ENCODE measurements at regions not wholly inside any gene's neighbourhood (a gene's known extent, or its start where the extent isn't known, plus 50 kb on each side); places are given as distances from the start of the nearest gene placed in this dataset.
A peak's percentile ranks its signal among the peaks of the same experiment; 100 is the strongest.

GRCh38 chr11:33946930-33947329 lies 55.1 kb upstream of the LMO2 start:
- no peak overlapping the region for H3K4me3 ChIP-seq (ENCODE audit: low read depth, low read length)
- no peaks in the 10 kb centered on the region for H3K36me3 ChIP-seq (ENCODE audit: control insufficient read depth, insufficient read depth, low read length)
- H3K27me3 ChIP-seq (ENCODE audit: control insufficient read depth, insufficient read depth, low read length): peaks cover 5% of the 10 kb centered on the region; the same call in 1 of the 2 replicates
- DNase-seq (ENCODE audit: low read depth): no peak
- POLR2A ChIA-PET: no interaction called here
- TF ChIP-seq CTCF (IDR thresholded peaks at IDR 0.05; ENCODE audit: insufficient read depth, low read depth, low read length): no peak
- CTCF ChIA-PET: no interaction called here

DNA sequence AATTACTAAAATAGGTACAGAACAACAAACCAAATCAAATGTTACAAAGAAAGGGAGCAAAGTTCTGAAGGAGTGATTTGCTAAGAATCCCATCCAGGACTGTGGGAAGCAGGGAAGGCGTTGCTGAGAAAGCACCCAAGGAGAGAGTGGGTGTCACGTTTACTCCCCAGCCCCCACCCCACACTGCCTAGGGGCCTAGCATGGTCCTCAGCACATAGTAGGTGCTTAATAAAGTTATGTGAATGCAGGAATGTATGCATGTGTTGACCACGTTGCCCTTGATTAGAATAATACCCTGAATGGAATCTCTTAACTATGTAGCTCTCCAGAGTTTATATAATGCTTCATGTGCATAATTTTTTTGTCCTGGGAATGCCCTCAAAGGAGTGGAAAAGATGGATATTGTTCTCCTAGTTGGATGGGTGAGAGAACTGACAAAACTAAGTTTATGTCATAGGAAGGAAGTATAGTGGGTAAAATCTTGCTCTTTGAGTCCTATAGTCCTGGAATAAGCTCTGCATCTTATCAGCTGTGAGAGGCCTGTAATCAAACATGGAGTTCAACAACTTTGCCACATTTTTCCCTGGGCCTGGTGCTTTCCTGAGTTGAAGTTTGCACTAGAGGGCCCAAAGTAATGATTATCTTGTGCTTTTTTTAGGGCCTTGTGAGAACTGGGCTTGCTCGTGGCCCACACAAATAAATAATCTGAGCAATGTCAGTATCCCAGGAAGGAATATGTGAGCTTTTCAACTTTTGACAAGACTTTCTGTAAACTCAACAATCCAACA lies 53.8 kb upstream of the LMO2 start:
- CTCF ChIA-PET: interaction anchor here (0.7 to 3.3 kb wide), 3 partner anchors 25 to 354 kb away, joined by 3 to 11 read pairs (median 3); no protein-coding TSS in a partner anchor

GRCh38 chr11:33944693-33945424 lies 53.0 kb upstream of the LMO2 start:
- CTCF ChIA-PET: interaction anchor here (0.7 to 3.3 kb wide), 2 partner anchors 26 to 355 kb away, joined by 3 to 11 read pairs; no protein-coding TSS in a partner anchor
- POLR2A ChIA-PET: no interaction called here
- Histone ChIP-seq H3K4me3 (ENCODE audit: low read depth, low read length) (no peak overlapping the region), H3K27me3 (ENCODE audit: control insufficient read depth, insufficient read depth, low read length) (peaks cover 5% of the 10 kb centered on the region; the same call in 1 of the 2 replicates), H3K36me3 (ENCODE audit: control insufficient read depth, insufficient read depth, low read length) (no peaks in the 10 kb centered on the region)
- DNase-seq (ENCODE audit: low read depth): no peak
- no peak for TF ChIP-seq CTCF (IDR thresholded peaks at IDR 0.05; ENCODE audit: insufficient read depth, low read depth, low read length)

More for the DNA sequence above, 53.8 kb upstream of the LMO2 start:
- Histone ChIP-seq H3K36me3 (ENCODE audit: control insufficient read depth, insufficient read depth, low read length) (no peaks in the 10 kb centered on the region), H3K27me3 (ENCODE audit: control insufficient read depth, insufficient read depth, low read length) (peaks cover 5% of the 10 kb centered on the region; the same call in 1 of the 2 replicates), H3K4me3 (ENCODE audit: low read depth, low read length) (no peak overlapping the region)
- no peak for DNase-seq (ENCODE audit: low read depth)
- TF ChIP-seq CTCF (IDR thresholded peaks at IDR 0.05; ENCODE audit: insufficient read depth, low read depth, low read length): no peak
- POLR2A ChIA-PET: no interaction called here

DNA sequence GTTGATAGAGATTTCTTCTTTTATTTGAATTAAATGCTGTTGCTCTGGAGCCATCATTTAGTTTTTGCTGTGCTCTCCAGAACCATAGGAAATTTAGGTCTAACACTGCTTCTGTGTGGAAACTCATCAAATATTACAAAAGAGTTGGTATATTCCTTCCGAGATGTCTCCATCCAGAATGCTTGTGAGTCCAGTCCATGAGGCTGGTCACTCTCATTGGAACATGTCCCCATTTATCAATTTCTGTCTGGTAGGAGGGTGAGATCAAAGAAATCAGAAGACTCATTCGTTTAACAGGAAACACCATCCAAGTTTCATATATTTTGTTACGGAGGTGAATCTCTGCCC lies 52.4 kb upstream of the LMO2 start:
- ChIA-PET POLR2A (no interaction called here), CTCF (interaction anchor here (3.3 kb wide), 1 partner anchor 26 kb away, joined by 11 read pairs; no protein-coding TSS in a partner anchor)
- no peak for TF ChIP-seq CTCF (IDR thresholded peaks at IDR 0.05; ENCODE audit: insufficient read depth, low read depth, low read length)
- no peaks in the 10 kb centered on the region for H3K36me3 ChIP-seq (ENCODE audit: control insufficient read depth, insufficient read depth, low read length)
- no peak overlapping the region for H3K4me3 ChIP-seq (ENCODE audit: low read depth, low read length)
- DNase-seq (ENCODE audit: low read depth): no peak
- H3K27me3 ChIP-seq (ENCODE audit: control insufficient read depth, insufficient read depth, low read length): peaks cover 4% of the 10 kb centered on the region; the same call in 1 of the 2 replicates

DNA sequence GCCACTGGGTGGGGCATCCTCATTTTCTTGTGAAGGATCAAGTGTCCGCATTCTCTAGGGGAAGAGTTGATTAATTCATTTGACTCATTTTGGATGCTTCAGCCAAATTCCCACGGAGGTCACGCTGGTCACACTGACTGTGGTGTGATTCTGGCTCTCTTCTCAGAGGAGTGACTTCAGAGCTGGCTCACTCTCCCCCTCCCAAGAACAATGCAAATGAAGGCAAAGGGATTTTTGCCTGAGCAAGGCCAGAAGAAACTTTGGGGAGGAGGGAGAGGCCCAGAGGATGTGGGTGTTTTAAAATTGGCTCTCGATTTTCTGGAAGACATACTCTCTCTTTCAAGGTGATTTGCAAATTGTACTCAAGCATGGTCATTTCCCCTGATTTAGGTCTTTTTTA lies 51.1 kb upstream of the LMO2 start:
- no peaks in the 10 kb centered on the region for H3K36me3 ChIP-seq (ENCODE audit: control insufficient read depth, insufficient read depth, low read length)
- DNase-seq (ENCODE audit: low read depth): peak; percentile 12
- no peak for TF ChIP-seq CTCF (IDR thresholded peaks at IDR 0.05; ENCODE audit: insufficient read depth, low read depth, low read length)
- no peaks in the 10 kb centered on the region; the same call in 1 of the 2 replicates for H3K27me3 ChIP-seq (ENCODE audit: control insufficient read depth, insufficient read depth, low read length)
- no peak overlapping the region for H3K4me3 ChIP-seq (ENCODE audit: low read depth, low read length)
- POLR2A ChIA-PET: no interaction called here
- CTCF ChIA-PET: no interaction called here

Data from BJ (cell line).